Mucosa of descending colon (tissue), 3 donors: ENCODE measurements at regions not wholly inside any gene's neighbourhood (a gene's known extent, or its start where the extent isn't known, plus 50 kb on each side); places are given as distances from the start of the nearest gene placed in this dataset.
"Not testable (repeated sequence)": the region's sequence is repeated elsewhere in the genome, so short reads cannot be mapped to it uniquely, and the experiment has no call there.

ENCODE experiments used
- ATAC-seq: fragments of 200-7000 bp; cut with Tn5 transposase; one replicate; pipeline ENCODE4 v1.9.1; 2020; ENCODE audit warnings: mild to moderate bottlenecking, moderate library complexity
- DNase-seq, 3 donors: peaks; one replicate each; pipeline ENCODE4 v3.0.0-alpha.2; 2020
- H3K36me3 ChIP-seq: fragments of 200-600 bp; one replicate; pipeline ENCODE4 v1.8.0; 2021; ENCODE audit warnings: low read depth, mild to moderate bottlenecking
- H3K4me1 ChIP-seq: fragments of 200-600 bp; one replicate; pipeline ENCODE4 v1.8.0; 2021; ENCODE audit warnings: low read depth, mild to moderate bottlenecking
- H3K4me3 ChIP-seq: fragments of 200-600 bp; one replicate; pipeline ENCODE4 v1.8.0; 2021; ENCODE audit warnings: mild to moderate bottlenecking
- H3K9me3 ChIP-seq: fragments of 200-600 bp; one replicate; pipeline ENCODE4 v1.8.0; 2021; ENCODE audit warnings: mild to moderate bottlenecking
- CTCF ChIP-seq: fragments of 200-600 bp; IDR thresholded peaks from one replicate; pipeline ENCODE4 v1.8.0; 2022; ENCODE audit warnings: antibody characterized with exemption, mild to moderate bottlenecking
- intact Hi-C, 2 donors: fragments of 100-400 bp; cut with DNase I in 1 of 2; cut with micrococcal nuclease in 1 of 2; formaldehyde crosslinking; loops; one replicate each; pipeline versions ENCODE4 v1.11.0 to v1.11.1; 2022; cut with DNase I, micrococcal nuclease
- donor health status: DM: no; HTN: no; CAD: no; lungs with moderate emphysema.
- donor health status: DM: no; HTN: no; CAD: no.
- donor health status: DM: no; HTN: yes; CAD: no.

- intact Hi-C loops, result no loop called here
Measured at GRCh38 chr13:54033323-54033861, 1004.8 kb downstream of the OLFM4 start.

GRCh38 chr13:54034047-54034446, 1005.4 kb downstream of the OLFM4 start:
- peaks cover 43% of the 10 kb centered on the region for H3K9me3 ChIP-seq
- intact Hi-C loops, result no loop called here
- H3K4me1 ChIP-seq, result no peaks in the 10 kb centered on the region
- TF ChIP-seq CTCF, result no peak
- ATAC-seq (no peak), DNase-seq (no peak)
- H3K36me3 ChIP-seq, result no peaks in the 10 kb centered on the region
- no peak overlapping the region for H3K4me3 ChIP-seq

More at GRCh38 chr13:54033323-54033861, 1004.8 kb downstream of the OLFM4 start:
- Histone ChIP-seq H3K4me3 (no peak overlapping the region), H3K4me1 (no peaks in the 10 kb centered on the region), H3K36me3 (no peaks in the 10 kb centered on the region), H3K9me3 (peaks cover 37% of the 10 kb centered on the region)
- ATAC-seq (no peak), DNase-seq (no peak)
- TF ChIP-seq CTCF, result no peak

- peaks cover 33% of the 10 kb centered on the region for H3K9me3 ChIP-seq
- intact Hi-C loops, H3K36me3 ChIP-seq, DNase-seq, H3K4me3 ChIP-seq, H3K4me1 ChIP-seq, ATAC-seq: not testable (repeated sequence)
Measured at GRCh38 chr13:54057416-54057815, 1028.8 kb downstream of the OLFM4 start.

GRCh38 chr13:54069958-54070357, 1041.3 kb downstream of the OLFM4 start:
- H3K36me3 ChIP-seq, intact Hi-C loops, ATAC-seq, H3K4me1 ChIP-seq, DNase-seq, H3K4me3 ChIP-seq: not testable (repeated sequence)
- peaks cover 57% of the 10 kb centered on the region for H3K9me3 ChIP-seq

GRCh38 chr13:54077569-54077968, 1049.0 kb downstream of the OLFM4 start:
- Histone ChIP-seq H3K36me3 (no peaks in the 10 kb centered on the region), H3K4me1 (no peaks in the 10 kb centered on the region), H3K4me3 (no peak overlapping the region), H3K9me3 (peaks cover 37% of the 10 kb centered on the region)
- no peak for TF ChIP-seq CTCF
- DNase-seq, result no peak
- intact Hi-C loops, result no loop called here
- ATAC-seq, result no peak

GRCh38 chr13:54078271-54078870, 1049.8 kb downstream of the OLFM4 start:
- no peaks in the 10 kb centered on the region for H3K4me1 ChIP-seq
- no peak for DNase-seq
- no peak for TF ChIP-seq CTCF

GRCh38 chr13:54082309-54082708, 1053.7 kb downstream of the OLFM4 start:
- H3K36me3 ChIP-seq, H3K4me3 ChIP-seq, H3K4me1 ChIP-seq, DNase-seq, intact Hi-C loops, ATAC-seq: not testable (repeated sequence)
- peaks cover 33% of the 10 kb centered on the region for H3K9me3 ChIP-seq

More at GRCh38 chr13:54078271-54078870, 1049.8 kb downstream of the OLFM4 start:
- no peaks in the 10 kb centered on the region for H3K36me3 ChIP-seq
- no peak for ATAC-seq
- peaks cover 36% of the 10 kb centered on the region for H3K9me3 ChIP-seq
- intact Hi-C loops, result no loop called here
- no peak overlapping the region for H3K4me3 ChIP-seq
